HG03066 (cell line): ENCODE measurements at regions not wholly inside any gene's neighbourhood (a gene's known extent, or its start where the extent isn't known, plus 50 kb on each side); places are given as distances from the start of the nearest gene placed in this dataset.

Source experiments
- ATAC-seq: cut with Tn5 transposase; IDR thresholded peaks from one replicate; pipeline ENCODE4 v1.9.1; 2021; ENCODE audit warnings: low read depth; ENCODE audit not compliant: unreplicated experiment

DNA sequence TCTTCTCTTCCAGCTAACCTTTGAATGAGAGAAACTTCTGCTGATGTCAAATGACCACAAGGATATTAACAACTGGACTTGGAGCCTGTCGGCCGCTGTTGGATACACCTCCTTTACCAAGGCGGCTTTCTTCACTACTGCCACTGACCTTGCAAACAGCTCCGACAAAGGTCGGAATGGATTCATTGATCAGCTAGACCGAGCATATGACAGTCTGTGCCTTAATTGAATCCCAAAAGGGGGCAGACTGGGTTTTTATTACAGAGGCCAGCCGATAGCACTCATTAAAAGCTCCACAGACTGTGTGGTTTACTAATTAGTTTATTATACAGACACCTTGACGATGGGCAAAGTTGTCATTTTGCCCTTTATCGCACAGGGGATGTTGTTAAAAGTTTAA is 394.5 kb downstream of the RERGL start:
- no peak for ATAC-seq

DNA sequence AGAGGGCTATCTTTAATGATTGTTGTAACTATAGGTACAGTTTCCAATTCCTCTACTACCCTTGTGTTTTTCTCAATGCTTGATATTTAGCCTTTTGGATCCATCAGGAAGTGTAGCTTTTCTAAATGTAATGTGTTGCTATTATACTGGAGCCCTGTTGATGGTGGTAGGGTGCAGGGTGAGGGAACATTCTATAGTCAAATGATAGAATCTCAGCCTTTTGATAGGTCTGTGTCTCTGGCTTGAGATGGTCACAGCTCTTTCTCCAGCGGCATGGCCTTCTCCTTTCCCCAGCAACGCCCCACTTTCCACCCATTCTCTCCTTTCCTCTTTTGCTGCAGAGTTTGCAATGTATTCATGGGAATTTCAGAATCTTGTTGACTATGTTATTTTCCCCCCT is 398.6 kb downstream of the RERGL start:
- no peak for ATAC-seq

DNA sequence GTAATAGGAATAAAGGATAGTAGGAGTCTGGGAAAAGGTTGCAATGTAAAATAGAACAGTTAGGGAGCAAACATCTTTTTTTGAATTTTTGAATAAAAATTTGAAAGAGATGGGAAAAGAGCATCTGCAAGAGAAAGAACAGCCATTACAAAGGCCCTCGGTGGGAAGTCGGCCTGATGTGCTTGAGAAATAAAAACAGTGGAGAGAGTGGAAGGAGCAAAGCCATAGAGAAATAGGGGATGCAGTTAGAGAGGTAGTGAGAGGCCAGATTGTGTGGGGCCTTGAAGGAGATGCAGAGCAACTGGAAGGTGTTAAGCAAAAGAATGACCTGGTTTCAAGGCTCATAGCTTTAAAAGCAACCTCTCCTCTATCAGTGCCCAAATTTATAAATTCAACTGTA is 409.8 kb downstream of the RERGL start:
- ATAC-seq = no peak

DNA sequence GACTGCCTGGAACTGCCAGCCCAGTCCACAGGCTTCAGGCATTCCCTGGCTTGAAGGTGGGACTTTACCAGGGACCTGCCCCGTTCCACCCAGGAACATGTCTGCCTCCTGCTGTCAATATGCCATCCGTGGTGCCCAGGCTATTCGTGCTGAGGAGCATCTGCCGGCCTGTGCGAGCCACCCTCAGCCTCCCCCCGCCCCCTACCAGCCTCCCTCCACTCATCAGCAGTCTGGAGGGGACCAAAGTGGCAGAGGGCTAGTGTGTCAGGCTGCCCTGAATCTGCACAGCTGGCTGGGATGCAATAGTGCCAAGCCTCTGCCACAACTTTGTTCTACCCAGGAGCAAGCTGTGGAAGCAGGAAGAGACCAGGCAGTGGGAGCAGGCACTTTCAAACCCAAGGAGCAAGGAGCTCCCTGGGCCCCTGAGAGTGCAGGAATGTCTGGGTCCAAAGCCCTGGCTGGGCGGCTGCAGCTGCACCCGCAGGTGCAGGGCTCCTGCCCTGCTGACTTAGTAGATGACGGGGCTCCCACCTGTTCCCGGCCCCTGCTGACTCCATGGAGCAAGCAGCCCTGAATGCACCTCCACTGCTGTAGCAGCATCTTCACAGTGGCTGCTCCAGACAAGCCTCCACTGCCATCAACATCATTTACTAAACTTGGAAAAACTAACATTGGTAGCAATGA is 423.2 kb downstream of the RERGL start:
- no peak for ATAC-seq

DNA sequence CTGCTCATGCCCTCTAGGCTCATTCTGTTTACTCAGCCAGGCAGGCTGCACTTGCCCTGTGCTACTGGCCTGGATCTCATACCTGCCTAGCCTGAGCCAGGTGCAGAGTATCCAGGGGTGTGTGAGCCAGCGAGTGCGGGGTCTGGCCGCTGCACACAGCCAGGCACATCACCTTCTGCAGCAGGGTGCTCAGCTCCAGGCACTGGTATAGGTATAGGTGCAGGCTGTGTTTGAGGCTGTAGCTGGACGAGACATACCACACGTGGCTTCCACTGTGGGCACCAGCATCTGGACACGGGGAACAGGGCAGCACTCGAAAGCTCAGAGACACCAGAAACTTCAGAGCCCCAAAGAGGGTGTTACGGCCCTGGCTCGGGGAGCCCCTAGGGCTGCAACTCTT is 424.2 kb downstream of the RERGL start:
- ATAC-seq = no peak

DNA sequence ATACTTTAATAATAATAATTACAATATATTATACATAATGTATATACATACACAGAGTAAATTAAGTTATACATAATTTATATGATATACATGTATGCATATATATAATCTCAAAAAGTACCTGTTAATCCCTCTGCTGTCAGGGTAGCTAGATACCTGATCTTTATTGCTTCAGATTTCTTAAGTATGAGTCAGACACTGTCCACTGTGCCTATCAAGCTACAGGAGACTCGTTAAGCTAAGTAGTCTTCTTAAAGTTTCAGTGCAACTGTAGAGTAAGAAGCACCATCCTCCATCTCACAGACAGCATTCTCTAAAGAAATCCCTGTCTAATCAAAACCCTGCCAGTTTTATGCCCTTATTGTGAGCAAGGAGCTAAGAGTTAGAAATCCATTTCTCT is 428.7 kb downstream of the RERGL start:
- ATAC-seq = no peak

DNA sequence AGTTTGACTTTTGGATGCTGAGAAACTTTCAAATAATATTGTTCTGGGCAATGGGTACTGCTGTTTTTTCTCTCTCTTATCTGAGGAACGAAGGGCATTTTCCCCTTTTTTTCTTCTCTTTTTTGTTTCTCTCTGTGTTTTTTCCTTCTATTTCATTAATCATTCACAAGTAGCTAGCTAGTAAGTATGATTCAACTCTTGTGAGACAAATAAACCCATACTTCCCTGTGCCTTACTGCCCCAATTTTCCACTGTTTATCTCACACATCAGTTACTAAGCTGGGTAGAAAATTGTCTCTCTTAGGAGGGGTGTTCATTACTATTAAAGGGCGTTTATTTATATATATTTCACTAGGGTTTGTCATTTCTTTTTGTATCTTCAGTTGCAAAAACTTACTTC is 437.6 kb downstream of the RERGL start:
- no peak for ATAC-seq

DNA sequence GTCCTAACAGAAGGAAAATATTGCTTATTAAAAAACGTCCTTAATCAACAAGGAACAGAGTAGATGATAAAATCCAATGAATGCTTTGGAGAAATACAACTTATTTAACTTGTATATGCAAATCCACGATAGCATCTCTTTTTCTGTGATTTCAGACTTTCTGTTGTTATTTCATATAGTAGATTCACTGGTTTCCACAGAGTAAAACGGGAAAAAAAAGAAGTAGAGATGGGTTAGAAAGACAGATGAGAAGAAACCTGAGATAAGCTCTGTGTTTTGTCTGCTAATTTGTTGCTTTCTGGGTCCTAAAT is 447.7 kb downstream of the RERGL start:
- ATAC-seq = no peak

DNA sequence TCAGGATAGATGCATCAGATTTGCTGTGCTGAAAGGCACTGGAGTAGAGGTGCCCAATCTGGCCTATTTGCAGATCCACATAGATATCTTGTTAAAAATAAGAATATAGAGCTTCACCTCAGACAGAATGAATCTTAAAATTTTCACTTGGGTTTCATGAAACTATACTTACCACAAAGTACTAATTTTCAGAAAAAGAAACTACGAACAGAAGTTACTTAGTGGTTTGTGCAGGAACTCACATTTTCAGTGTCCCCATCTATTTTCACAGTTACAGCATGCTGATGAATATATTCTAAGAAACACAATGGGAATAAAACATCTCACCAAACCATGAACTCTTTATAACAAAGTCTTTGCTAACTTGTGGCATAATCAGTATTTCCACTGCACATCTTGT is 449.4 kb downstream of the RERGL start:
- ATAC-seq = no peak

DNA sequence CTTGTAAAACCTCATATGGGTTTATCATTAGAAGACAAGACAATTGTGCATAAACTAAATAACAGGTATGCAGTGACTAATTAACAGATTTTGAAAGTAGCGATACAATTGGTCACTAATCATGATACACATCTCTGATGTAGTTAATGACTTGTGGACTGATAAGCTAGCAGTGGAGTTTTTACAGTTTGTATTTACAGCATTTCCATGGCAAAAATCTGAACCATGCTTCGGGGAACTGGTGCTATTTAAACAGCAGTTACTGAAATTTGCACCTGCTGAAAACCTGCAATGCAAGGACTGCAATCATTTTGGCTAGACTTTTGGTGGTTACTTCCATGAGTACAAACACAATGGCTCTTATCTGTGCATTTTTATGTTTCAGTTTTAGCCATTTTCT is 471.2 kb downstream of the RERGL start:
- ATAC-seq = no peak

DNA sequence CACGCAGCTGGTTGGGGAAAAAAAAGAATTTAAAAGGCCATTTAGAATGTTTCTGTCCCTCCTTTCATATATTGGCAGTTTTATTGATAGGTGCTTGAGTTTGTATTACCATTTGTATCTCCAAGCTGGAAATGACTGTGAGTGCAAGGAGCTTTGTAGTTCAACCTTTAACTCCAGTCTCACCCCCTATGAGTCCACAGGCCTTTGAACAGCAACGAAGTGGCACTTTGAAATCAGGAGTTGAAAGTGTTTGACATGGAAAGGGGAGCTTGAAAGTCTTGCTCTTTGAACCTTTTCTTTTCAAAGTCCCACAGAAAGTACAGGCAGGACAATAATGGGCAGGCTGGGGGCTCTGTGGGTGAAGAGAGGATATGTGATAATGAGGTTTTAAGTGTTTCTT is 480.3 kb downstream of the RERGL start:
- ATAC-seq = no peak

DNA sequence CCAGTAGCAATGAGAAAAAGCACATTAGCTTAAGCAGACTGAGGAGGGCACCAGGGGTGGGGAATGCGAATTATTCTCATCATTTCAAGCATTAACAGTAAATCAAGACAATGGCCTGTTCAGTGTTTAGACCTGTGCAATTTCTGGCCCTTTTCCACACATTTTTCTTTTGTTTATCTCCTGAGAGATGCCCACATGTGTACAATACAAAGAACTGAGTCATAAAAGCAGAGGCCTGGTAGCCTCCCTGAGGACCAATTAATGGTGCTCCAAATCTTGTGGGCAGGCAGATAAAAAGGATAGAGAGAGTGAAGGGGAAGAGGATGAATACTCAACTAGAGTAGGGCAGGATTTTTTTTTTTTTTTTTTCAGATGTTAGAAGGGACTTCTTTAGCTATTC is 480.8 kb downstream of the RERGL start:
- no peak for ATAC-seq

DNA sequence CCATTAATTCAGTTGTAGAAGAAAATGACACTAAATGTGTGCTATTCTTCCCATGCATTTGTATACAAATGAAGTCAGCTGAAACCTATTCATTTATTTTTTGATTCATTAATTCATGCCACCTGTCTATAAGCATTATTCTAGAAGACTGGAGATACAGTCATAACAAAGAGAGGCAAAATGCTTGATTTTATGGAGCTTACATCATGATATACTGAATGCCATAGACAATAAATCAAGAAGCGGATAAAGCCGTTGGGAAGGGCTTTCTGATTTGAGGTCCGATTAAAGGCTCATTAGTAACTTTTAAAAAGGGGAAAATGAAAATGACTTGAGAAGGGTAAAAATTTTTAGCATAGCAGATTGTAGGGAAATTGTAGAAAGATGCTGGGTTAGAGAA is 494.9 kb downstream of the RERGL start:
- ATAC-seq = no peak

DNA sequence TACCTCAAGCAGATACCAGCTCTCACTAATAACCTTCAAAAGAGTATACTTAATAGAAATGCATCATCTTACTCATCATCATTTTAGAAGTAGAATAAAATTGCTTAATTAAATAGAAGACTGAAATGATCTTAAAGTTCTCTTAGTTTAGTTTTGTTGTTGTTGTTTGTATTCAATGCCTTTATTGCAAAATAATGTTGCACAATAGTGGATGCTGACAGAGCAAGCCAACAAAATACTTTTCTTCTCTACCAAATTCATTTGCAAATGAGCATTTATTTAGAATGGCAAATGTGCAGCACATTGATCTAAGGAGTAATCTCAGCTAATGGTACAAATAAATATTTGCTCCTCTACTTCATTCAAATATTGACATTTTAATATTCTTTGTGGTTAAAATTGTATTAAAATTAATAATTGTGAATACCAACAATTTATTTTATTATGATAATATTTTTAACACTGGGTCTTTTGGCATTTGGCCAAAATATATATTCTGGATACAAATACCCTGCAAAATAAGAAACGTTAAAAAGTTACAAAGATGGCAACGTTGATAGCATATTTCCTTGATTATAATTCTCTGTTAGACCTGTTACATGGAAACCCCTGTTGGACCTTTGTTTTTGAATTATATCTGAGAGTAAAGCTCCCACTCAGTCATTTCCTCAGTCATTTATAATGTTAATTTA is 496.1 kb downstream of the RERGL start:
- ATAC-seq = no peak

DNA sequence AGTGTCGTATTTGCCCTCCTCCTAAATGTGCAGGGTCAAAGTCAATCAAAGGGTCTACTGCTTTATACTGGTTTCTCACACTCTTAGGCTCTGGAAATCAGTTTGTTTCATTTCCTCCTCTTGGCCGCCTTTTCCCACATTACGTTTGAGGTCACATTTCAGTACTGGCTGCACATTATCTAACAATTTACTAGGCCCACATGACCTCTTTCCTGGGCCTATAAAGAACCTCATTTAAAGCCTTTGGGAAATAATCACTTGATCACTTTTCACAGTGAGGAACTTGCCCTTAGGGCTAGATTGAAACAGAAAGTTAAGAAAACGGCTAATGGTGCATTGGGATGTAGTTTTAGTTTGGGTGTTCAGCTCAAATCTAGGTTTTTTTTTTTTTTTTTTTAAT is 497.5 kb downstream of the RERGL start:
- ATAC-seq = no peak

DNA sequence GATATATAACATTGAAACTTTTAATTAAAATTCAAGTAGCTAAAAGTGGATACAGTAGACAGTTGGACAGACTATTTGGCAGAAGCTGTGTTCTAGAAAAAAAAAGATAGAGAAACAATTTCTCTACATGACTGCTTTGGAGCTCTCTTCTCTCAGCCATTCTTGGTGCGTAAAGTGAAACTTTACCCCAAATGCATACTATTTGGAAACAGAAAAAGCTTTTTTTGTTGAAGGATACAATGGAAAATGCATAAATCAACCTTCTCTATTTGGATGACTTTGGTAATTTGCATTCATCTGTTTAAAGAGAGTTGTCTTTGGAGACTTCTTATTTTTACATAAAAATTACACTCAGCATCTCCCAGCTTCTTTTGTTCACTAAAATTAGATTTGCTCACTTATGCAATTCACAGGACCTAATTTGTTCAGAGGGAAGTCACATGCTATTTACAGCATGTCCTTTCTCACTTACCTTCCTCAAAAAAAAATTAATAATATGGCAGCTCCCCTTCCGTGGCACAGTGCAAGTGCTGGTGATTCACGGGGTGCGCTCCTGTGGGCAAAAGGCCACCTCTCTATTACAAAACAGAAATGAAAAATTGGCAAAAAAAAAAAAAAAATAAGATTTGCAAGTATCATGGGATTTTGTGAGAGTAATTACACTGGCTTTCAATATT is 498.9 kb downstream of the RERGL start:
- ATAC-seq = no peak

DNA sequence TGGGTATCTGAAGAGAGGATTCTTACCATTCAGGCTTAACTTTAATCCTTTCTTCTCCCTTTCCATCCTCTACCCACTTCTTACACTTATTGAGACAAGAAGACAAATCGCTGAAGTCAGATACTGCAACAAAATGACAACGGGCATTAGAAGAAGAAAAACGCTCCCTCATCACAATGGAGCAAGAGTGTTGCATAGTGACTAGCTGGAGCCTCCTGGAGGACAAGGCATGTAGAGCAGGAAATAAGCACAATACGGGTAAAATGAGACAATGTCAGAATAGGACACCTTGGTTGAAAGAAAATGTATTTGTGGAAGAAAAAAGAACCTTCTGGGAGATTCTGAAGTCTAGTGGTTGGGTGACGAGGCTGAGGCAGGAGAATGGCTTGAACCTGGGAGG is 501.0 kb downstream of the RERGL start:
- no peak for ATAC-seq

DNA sequence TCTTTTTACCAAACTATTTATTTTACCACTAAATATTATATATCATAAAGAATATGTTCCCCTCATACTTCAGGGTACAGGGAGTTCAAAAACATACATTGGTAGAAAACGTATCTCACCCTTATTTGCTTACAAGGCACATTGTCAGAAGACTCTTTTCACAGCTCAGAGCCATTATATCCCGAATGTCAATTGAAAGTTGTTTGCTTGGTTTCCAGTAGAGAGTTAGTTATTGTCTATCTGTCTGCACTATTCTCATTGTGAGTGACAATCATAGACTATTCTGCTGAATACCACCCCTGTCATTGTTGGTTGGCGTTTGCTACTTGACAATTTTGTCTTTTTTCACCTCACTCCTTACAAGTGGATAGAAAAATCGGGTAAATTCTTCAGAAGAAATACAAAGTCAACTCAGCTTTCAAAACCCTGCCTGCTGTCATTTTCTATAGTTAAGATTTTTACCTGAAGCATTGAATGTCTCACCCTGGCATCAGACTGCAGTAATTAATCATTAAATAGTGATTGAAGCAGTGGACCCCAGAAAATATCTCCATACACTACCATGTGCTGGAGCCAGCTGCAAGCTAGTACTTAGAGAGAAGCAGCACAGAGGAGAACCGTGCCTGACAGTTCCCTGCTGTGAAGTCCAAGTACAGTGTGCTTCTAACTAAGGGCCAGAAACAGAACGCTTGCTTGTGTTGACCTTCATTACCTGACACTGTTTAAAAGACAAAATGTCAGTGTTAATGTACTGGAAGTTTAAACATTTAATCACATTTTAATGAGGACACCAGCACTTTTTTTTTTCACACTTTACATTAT is 510.6 kb downstream of the RERGL start:
- no peak for ATAC-seq

DNA sequence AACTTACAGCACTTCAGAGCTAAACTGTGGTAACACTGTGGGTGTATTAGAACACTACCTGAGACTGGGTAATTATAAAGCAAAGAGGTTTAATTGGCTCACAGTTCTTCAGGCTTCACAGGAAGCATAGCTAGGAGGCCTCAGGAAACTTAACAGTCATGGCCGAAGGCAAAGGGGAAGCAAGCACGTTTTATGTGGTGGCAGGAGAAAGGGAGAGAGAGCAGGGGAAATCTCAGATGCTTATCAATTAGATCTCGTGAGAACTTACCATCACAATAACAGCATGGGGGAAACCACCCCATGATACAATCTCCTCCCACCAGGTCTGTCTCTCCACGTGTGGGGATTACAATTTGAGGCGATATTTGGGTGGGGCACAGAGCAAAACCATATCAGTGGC is 512.6 kb downstream of the RERGL start:
- ATAC-seq = no peak

DNA sequence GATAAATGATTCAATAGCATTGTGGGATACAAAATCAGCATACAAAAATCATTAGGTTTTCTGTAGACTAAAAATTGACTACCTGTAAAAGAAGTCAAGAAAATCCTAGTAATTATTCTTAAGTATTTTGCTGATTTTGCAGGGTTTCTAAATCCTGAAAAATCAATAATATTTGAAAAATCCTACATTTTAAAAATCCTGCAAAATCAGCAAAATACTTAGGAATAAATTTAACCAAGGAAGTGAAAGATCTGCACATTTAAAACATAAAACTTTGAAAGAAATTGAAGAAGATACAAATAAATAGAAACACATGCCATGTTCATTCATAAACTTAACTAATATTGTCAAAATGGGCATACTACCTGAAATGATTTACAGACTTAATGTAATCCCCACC is 517.7 kb downstream of the RERGL start:
- no peak for ATAC-seq

DNA sequence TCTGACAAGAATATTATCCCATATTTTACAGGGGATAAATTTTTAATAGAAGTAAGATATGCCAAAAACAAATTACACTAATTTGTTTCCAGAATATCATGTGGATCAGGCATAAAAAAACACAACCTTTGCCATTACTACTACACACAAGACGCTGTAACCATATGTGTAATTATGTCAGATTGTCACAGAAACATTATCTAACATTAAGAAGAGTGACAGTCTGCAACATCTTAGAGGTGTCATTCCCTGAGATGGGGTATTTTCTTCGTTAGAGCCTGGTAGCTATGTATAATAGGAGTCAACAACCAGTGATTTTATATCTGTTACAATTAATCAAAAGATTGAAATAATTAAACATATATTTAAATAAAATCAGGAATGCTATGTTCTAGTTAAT is 518.9 kb downstream of the RERGL start:
- ATAC-seq = no peak
